ENCODE measurements at regions not wholly inside any gene's neighbourhood (a gene's known extent, or its start where the extent isn't known, plus 50 kb on each side); places are given as distances from the start of the nearest gene placed in this dataset.

- H3K36me3 ChIP-seq (ENCODE audit: control insufficient read depth in 2 of 2, extremely low read depth in 1 of 2, insufficient read depth in 2 of 2, low read length in 2 of 2): no peaks in the 10 kb centered on the region
- FAIRE-seq: no peak
- no TSS peak for BruUV-seq (replicated peaks)
Measured at GRCh38 chr10:133009218-133009950, 67.0 kb upstream of the CFAP46 start.

More at GRCh38 chr10:133009218-133009950, 67.0 kb upstream of the CFAP46 start:
- Histone ChIP-seq H3K4me3 (replicated peaks in 1 of 3; ENCODE audit: insufficient read depth in 1 of 3, low read depth in 1 of 3, low read length in 3 of 3) (no peak overlapping the region), H3K4me2 (ENCODE audit: insufficient read depth, low read length) (no peak overlapping the region), H4K20me1 (replicated peaks; ENCODE audit: control insufficient read depth, extremely low read depth, insufficient read depth, low read length) (no peaks in the 10 kb centered on the region), H3K27ac (ENCODE audit: insufficient read depth, low read depth, low read length) (no peak overlapping the region), H3K9me3 (replicated peaks; ENCODE audit: control insufficient read depth, insufficient read depth, low read length) (no peaks in the 10 kb centered on the region), H3K79me2 (ENCODE audit: control insufficient read depth, insufficient read depth, low read length) (no peaks in the 10 kb centered on the region), H3K4me1 (ENCODE audit: control insufficient read depth, extremely low read depth, insufficient read depth, low read length) (no peaks in the 10 kb centered on the region), H3K9me1 (replicated peaks; ENCODE audit: control insufficient read depth, extremely low read depth, insufficient read depth, low read length) (no peaks in the 10 kb centered on the region), H3K27me3 (ENCODE audit: control insufficient read depth in 2 of 2, insufficient read depth in 2 of 2, low read length in 2 of 2) (no peaks in the 10 kb centered on the region), H2AFZ (ENCODE audit: low read depth, low read length) (no peak overlapping the region), H3K9ac (replicated peaks; ENCODE audit: extremely low read depth, insufficient read depth, low read length) (no peak overlapping the region)
- TF ChIP-seq POLR2AphosphoS5 (IDR thresholded peaks at IDR 0.05; ENCODE audit: insufficient read depth, low read depth, low read length): no peak
- TF ChIP-seq MYC (IDR thresholded peaks at IDR 0.05; ENCODE audit: low read depth, low read length): no peak
- no peak for TF ChIP-seq GATA2 (IDR thresholded peaks at IDR 0.05; ENCODE audit: insufficient read depth, insufficient read length, low read depth, low read length)
- TF ChIP-seq CTCF (IDR thresholded peaks at IDR 0.05; ENCODE audit: extremely low read depth in 1 of 2, insufficient read depth in 1 of 2, low read depth in 1 of 2, low read length in 2 of 2): no peak
- TF ChIP-seq MAX (IDR thresholded peaks at IDR 0.05; ENCODE audit: insufficient read depth, insufficient read length): no peak
- no peak for TF ChIP-seq POLR2A (IDR thresholded peaks at IDR 0.05; ENCODE audit: low read depth, low read length)
- no peak for TF ChIP-seq JUN (IDR thresholded peaks at IDR 0.05; ENCODE audit: borderline replicate concordance, insufficient read depth, insufficient read length, low read depth)
- no peak for TF ChIP-seq FOS (IDR thresholded peaks at IDR 0.05; ENCODE audit: borderline replicate concordance, insufficient read depth, low read length)
- TF ChIP-seq EZH2 (IDR thresholded peaks at IDR 0.05; ENCODE audit: borderline replicate concordance, low read depth, low read length, severe bottlenecking): no peak
- ChIA-PET CTCF (no interaction called here), POLR2A (no interaction called here)
- intact Hi-C loops (cut with micrococcal nuclease) (no loop called here), dilution Hi-C loops (cut with MboI; ENCODE audit: extremely low pct_ligation_motif_present, low sequenced_read_pairs) (no loop called here)
- DNase-seq (ENCODE audit: low read depth, low spot score): no peak

Measured in endothelial cell of umbilical vein (primary cell).